ENCODE measurements at regions not wholly inside any gene's neighbourhood (a gene's known extent, or its start where the extent isn't known, plus 50 kb on each side); places are given as distances from the start of the nearest gene placed in this dataset.
"Not testable (repeated sequence)": the region's sequence is repeated elsewhere in the genome, so short reads cannot be mapped to it uniquely, and the experiment has no call there.

DNA sequence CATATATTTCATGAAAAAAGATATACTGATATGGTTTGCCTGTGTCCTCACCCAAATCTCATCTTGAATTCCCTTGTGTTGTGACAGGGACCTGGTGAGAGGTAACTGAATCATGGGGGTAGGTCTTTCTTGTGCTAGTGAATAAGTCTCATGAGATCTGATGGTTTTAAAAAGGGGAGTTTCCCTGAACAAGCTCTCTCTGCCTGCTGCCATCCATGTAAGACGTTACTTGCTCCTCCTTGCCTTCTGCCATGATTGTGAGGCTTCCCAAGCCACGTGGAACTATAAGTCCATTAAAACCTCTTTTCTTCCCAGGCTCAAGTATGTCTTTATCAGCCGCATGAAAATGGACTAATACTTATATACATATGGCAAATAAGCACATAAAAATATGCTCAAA is 274.8 kb upstream of the SDK2 start:
- not testable (repeated sequence) for DNase-seq (ENCODE audit: low read depth in 4 of 4, low spot score in 1 of 4)

- DNase-seq (ENCODE audit: low read depth in 4 of 4, low spot score in 1 of 4), result no peak
Observed at GRCh38 chr17:73921306-73921705, 277.1 kb upstream of the SDK2 start.

- no peak for DNase-seq (ENCODE audit: low read depth in 4 of 4, low spot score in 1 of 4)
Observed at GRCh38 chr17:73924114-73924908, 279.2 kb upstream of the RPL38 start.

GRCh38 chr17:73924909-73925186 is 278.6 kb upstream of the RPL38 start:
- no peak for DNase-seq (ENCODE audit: low read depth in 4 of 4, low spot score in 1 of 4)

DNA sequence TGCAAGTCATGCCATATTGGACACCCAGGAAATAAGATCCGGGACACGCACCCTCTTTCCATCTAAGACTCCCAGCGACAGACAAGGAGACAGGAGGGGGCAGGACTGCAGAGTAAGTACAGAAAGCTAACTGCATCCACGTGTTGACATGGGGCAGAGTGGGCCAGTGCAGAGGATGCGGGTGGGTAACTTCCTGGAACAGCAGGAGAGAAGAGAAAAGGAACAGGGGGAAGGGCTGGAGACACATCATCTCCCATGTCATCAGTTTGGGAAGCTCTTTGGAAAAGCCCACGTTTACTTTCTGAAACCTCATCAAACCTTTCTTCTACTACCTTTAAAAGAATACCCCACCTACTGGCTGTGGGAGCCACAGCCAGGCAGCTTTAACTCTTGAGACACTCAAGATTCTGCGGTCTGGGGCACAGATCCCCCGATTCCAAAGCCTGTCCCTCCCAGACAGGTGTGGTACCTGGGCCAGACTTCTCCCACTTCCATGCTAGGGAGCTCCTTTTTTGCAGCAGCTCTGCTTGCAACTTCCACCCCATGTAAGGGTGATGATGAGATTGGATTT is 273.5 kb upstream of the RPL38 start:
- DNase-seq (ENCODE audit: low read depth in 4 of 4, low spot score in 1 of 4), result no peak

DNA sequence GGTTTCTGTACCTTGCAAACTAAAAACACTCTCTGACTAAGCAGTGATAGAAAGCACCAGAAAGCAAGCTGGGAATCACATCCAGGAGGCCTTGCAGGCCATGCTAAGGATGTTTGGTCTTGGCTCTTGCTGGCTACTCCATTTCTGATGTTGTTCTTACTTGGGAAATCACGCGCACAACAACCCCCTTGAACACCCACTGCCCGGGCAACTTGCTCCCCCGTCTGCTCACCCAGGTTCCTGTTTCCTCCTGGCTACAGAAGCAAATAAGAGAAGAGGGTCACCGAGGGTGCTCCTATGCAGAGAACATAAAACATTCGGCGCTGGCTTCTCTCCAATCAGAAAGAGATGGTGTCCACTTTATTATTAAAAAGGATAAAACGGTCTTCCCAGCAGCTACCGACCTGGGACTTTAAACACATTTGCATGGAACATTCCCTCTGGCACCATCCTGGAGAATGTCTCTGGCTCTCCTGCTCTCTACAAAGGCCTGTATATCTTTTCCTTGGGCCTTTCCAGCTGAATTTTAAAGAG is 271.2 kb upstream of the RPL38 start:
- DNase-seq (ENCODE audit: low read depth in 4 of 4, low spot score in 1 of 4), result no peak

GRCh38 chr17:73933164-73933766 is 270.2 kb upstream of the RPL38 start:
- DNase-seq (ENCODE audit: low read depth in 4 of 4, low spot score in 1 of 4), result no peak

GRCh38 chr17:73933871-73934270 is 269.6 kb upstream of the RPL38 start:
- DNase-seq (ENCODE audit: low read depth in 4 of 4, low spot score in 1 of 4), result no peak

DNA sequence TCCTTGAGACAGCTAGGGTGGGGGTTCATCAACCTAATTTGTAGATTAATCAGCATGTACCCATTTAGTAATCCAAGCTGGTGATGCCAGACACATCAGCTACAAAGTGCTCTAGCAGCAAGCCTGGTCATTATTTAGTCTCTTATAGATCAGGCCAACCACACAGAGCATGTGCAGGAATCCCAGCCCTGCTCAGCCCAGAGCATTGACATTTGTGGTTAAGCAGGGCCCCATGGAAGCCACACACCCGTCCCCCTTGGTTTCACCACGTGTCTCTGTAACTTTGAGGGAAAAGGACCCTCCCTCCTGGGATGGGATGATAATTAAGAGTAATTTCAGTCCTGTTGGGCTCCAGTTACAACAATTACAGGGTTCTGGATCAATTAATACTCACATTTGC is 268.8 kb upstream of the RPL38 start:
- no peak for DNase-seq (ENCODE audit: low read depth in 4 of 4, low spot score in 1 of 4)

- no peak for DNase-seq (ENCODE audit: low read depth in 4 of 4, low spot score in 1 of 4)
Observed at GRCh38 chr17:73936908-73937627, 266.4 kb upstream of the RPL38 start.

DNA sequence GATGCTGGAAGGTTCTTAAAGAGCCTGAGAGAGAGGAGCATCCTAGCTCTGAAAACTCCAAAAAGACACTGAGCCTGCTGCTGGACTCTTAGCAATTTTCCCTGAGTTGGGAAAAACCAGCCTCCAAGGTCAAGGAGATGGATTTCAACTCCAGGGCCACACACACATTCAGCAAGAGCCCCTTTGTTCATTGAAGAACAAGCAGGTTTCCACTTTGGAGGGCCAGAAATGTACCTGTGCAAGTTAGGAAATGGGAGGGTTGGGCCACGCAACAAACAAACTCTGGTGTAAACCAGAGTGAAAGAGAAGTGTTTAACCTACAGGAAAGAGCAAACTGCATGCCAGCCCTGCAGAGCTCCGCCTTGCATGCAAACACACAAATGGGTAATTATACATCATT is 264.8 kb upstream of the RPL38 start:
- DNase-seq (ENCODE audit: low read depth in 4 of 4, low spot score in 1 of 4), result no peak

GRCh38 chr17:73939806-73940205 is 263.7 kb upstream of the RPL38 start:
- DNase-seq (ENCODE audit: low read depth in 4 of 4, low spot score in 1 of 4), result no peak

- no peak for DNase-seq (ENCODE audit: low read depth in 4 of 4, low spot score in 1 of 4)
Observed at GRCh38 chr17:73940511-73940910, 263.0 kb upstream of the RPL38 start.

DNA sequence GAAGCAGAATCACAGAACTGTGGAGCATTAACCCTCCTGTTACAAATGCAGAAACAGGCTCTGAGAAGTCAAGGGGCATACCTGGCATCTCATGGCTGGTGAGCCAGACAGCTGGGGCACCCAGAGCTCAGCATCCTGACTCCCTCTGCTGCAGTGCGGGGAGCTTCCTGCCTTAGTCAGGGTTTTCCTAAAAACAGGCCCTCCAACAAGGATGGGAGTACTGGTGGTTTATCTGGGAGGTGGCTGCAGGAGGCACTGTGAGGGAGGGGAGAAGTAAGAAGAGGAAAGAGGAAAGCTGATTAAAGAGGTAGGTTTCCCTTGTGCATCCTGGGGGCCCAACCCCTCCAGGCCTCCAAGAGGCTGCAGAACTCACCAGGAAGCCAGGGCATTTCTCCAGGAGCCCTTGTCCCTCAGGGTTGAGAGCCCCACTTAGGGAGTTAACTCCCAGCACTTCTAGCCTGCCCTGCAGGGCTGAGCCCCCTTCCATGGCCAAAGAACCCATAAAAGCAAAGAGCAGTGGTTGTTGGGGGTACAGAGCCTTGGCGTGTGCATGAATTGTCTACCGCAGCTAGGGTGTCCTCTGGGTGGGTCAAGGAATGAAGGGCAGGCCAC is 261.5 kb upstream of the RPL38 start:
- DNase-seq (ENCODE audit: low read depth in 4 of 4, low spot score in 1 of 4), result no peak

DNA sequence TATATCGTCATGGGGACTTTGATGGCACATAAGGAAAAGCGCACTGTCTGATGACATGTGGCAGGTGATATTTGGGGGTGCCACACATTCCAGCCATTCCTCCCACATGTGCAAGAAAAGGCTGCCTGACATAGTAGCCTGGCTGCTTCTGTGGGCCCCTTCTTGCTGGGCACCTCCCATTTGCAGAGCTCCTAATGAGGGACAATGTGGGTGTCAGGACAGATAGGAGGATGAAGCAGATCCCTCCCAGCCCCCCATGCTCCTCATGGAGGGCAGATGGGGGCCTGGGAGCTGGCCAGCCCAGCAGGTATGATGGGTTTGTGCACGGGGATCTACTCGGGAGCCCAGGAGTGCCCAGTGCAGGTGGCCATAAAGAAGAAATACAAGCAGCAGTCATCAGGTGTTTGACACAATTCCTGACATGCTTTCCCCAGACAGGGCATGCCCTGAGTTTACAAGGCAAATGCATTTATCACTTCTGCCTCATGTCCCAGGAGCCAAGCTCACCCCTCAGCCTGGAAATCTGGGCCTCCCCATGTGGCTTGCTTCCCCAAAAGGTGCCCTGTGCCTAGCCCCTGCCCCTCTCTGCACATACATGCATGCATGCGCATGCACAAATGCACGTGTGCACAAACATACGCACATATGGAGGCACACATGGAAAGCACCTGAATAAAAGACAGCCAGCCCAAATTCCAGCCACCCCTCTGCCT is 260.6 kb upstream of the RPL38 start:
- DNase-seq (ENCODE audit: low read depth in 4 of 4, low spot score in 1 of 4), result no peak

- no peak for DNase-seq (ENCODE audit: low read depth in 4 of 4, low spot score in 1 of 4)
Observed at GRCh38 chr17:73943416-73944110, 259.9 kb upstream of the RPL38 start.

GRCh38 chr17:73944366-73944765 is 259.1 kb upstream of the RPL38 start:
- no peak for DNase-seq (ENCODE audit: low read depth in 4 of 4, low spot score in 1 of 4)

DNA sequence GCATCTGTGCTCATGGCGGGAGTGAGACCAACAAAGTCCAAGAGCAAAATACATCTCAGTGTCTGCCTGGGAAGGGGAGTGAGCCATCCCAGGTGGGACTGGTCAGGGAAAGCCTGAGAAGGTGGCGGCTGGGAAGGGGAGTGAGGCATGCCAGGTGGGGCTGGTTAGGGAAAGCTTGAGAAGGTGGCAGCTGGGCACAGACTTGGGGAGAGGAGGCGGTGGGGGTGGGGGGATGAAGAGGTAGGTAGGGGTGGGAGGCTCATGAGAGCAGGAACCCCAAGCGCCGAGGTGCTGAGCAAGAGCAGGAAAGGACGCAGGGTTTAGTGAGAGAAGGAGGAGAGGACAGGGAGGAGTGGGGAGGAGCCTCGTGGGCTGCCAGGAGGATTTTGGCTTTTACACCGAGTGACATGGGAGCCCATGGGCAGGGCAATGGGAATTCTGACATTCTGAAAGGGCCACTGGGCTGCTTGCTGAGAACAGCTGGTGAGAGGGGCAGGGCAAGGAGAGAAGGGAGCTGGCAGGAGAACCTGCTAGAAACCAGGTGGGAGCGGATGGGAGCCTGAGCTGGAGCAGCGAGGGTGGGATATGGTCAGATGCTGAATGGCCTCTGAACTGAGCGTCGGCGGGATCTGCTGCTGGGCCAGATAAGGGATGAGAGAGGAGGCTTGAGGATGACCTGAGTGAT is 256.1 kb upstream of the RPL38 start:
- DNase-seq (ENCODE audit: low read depth in 4 of 4, low spot score in 1 of 4), result no peak

GRCh38 chr17:73947966-73948355 is 255.5 kb upstream of the RPL38 start:
- DNase-seq (ENCODE audit: low read depth in 4 of 4, low spot score in 1 of 4), result no peak
